HL-60 (cell line): ENCODE measurements at regions not wholly inside any gene's neighbourhood (a gene's known extent, or its start where the extent isn't known, plus 50 kb on each side); places are given as distances from the start of the nearest gene placed in this dataset.

ENCODE experiments used
- CTCF ChIP-seq: IDR thresholded peaks from one replicate; pipeline ENCODE4 v1.5.1; 2011; ENCODE audit warnings: low read length, control low read depth, inconsistent platforms; ENCODE audit not compliant: insufficient read depth
- REST ChIP-seq: IDR thresholded peaks from 2 replicates; pipeline ENCODE4 v1.6.1; 2012; ENCODE audit warnings: low read depth; ENCODE audit not compliant: insufficient replicate concordance

DNA sequence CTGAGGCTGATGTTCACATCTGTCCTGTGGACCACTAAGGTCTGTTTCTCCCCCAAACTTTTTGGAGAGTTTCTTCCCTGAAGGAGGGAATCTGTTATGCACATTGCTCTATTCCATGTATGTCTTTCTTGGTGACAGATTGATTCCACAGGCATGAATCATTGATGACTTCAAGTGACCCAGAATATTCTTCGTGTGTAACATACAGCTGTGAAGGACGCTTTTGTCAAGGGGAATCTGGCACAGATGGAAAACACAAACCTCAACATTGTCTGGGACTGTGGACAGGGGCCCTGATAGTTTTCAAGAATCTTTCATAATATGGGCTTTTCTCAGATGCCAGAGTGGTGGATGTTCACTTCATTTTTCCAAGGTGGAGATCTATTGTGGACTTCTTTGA lies 223.1 kb upstream of the MAF start:
- TF ChIP-seq CTCF (no peak), REST (no peak)
